GM18505 (cell line): ENCODE measurements at regions not wholly inside any gene's neighbourhood (a gene's known extent, or its start where the extent isn't known, plus 50 kb on each side); places are given as distances from the start of the nearest gene placed in this dataset.

Source experiments
- ATAC-seq: cut with Tn5 transposase; IDR thresholded peaks from one replicate; pipeline ENCODE4 v1.9.1; 2021; ENCODE audit not compliant: unreplicated experiment
- POLR2A ChIP-seq: IDR thresholded peaks from 4 replicates; pipeline ENCODE4 v1.6.1; 2011; ENCODE audit warnings: borderline replicate concordance; ENCODE audit not compliant: insufficient read depth, insufficient read length; ENCODE audit errors: extremely low read depth

DNA sequence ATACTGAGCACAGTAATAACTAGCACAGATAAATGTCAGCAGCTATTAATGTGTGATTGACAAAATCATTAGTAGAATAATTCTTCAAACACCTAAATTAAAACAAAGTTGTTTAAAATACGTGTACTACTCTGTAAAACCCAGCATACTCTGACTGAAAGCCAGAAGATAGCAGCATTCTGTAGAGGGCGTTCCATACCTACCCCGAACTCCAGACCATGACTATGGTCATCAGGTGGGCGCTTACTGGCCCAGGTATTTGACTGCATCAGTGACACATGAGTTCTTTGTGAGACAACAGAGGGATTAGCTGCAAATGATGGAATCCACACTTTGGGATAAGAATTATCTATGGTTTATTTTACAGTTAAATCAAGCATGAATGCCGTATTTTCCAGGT lies 139.7 kb upstream of the POGK start:
- TF ChIP-seq POLR2A = no peak
- ATAC-seq = no peak

DNA sequence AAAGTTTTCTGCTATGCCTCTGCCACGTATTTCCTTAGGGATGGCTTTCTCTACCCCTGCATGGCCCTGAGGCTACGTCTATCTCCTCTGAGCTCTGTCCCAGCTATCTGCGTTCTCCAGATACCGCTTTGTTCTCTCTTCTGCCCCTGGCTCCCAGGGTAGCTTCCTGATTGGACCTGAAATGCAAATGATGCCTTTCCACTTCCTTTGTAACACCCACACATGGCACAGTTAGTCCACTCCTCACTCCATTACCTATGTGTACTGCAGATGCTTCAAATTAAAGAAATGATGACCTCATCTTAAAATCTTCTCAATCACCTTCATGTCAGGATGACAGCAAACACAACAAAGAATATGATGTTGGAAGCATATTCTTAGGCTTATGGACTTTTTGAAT lies 138.6 kb upstream of the POGK start:
- TF ChIP-seq POLR2A = no peak
- no peak for ATAC-seq

DNA sequence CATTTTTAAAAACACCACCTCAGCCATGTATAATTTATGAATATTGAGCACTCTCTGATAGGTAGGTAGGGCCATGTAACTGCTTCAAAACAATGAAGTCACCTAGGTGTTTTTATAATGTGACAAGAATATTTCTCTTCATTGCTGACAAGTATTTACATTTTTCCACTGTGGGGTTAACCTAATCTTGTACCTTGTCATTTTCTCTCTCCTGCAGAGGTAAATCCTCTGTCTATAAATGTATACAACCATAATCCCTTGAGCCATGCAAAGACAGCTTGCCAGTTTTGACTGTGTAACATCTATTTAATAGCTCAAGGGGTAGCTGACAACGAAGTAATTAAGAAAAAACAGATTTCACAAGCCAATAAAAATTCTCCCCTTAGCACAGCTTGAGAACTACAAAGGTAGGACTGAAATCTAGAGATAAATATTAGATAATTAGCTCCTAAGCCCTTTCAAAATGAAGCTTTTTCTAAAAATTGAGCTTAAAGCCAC lies 137.6 kb upstream of the POGK start:
- ATAC-seq = no peak
- TF ChIP-seq POLR2A = no peak

DNA sequence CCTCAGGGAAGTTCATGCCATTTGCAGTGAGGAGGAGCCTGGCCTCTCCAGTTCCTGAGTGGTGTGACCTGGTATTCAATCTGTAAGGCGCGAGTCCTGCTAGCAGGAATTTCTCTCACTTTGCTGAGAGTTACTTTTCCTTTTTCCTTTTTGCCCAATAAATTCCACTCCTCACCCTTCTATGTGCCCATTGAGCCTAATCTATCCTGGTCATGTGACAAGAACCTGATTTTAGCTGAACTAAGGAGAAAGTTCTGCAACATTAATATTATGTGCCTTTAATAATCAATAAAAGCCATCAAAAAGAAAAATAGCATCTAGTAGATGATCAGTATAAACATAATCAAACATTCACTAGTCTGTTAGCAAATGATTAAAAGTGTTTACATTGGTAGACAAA lies 136.1 kb upstream of the POGK start:
- no peak for ATAC-seq
- no peak for TF ChIP-seq POLR2A

DNA sequence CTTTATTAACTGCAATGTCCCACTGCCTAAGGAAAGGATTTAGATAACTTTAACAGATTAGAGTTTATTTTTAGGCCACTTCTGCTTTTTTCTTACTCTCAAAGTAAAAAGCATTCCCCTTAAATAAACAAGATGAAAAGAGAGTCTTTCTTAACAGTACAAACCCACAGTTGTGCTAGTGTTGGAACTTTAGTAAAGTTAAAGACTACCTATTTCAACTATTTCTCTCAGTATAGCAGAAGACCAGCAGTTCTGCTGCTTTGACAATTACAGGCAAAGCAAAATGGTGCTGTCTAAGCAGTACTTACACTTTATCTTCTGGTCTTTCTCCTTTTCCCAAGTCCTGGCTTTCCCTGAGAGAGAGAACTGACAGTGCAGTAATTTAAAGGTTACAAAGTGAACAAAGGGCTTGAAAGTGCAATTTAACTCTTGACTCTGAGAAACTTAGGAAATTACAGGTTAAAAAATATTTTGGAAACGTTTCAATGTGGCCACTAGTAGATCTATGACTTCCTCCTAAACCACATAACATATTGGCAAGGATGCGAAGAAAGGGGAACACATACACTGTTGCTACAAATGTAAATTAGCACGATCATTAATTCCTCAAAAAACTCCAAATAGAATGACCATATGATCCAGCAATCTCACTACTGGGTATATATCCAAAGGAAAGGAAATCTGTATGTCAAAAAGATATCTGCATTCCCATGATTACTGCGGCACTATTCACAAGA lies 135.4 kb upstream of the POGK start:
- ATAC-seq = no peak
- no peak for TF ChIP-seq POLR2A

DNA sequence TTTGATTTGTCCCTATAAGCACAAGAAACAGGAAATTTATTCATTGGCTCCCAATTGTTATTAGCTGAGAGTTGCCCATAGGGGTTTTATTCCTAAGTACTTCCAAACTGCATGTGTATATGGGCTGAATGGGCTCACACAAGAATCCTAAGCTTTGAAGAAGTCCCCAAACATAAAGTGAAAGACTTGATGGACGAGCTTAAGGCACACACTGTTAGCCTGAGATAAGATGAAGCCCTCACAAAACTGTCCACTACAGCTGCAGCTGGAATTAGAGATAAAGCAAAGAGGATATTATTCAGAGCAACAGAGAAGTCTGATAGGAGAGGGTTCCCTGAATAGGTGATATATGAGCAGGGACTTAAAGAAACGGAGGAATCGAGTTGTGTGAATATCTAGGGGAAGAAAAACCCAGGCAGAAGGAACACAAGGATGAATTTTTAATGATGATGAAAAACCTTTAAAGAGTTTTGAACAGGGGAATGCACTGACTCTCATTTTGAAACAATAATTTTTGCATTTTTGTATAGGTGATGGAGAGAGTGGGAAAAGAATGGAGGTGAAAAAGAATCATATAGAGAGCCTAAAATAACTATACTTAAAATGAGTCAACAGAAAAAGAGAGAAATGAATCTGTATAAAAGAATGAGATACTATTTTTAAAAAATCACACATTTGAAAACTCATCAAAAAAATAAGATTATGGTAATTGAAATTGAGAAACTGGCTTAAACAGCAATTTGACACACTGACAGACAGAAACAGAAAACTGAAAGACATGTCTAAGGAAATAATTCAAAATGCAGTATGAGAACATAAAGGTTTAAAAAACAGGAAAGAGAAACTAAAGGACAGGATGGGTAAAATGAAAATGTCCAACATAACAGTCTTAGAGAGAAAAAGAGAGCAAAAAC lies 133.6 kb upstream of the POGK start:
- TF ChIP-seq POLR2A = no peak
- ATAC-seq = no peak

DNA sequence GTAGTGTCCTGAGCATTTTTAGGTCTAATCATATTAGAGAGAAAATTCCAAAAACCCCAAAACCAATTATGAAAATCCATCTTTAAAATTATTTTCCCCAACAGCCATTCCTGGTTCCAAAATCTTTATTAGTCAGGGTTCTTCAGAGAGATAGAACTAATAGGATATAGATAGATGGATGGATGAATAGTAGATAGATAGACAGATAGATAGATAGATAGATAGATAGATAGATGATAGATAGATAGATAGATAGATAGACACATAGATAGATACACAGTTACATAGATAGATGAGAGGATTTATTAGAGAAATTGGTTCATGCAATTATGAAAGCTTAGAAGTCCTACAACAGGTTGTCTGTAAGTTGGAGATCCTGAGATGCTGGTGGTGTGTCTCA lies 122.7 kb upstream of the POGK start:
- no peak for TF ChIP-seq POLR2A
- no peak for ATAC-seq

DNA sequence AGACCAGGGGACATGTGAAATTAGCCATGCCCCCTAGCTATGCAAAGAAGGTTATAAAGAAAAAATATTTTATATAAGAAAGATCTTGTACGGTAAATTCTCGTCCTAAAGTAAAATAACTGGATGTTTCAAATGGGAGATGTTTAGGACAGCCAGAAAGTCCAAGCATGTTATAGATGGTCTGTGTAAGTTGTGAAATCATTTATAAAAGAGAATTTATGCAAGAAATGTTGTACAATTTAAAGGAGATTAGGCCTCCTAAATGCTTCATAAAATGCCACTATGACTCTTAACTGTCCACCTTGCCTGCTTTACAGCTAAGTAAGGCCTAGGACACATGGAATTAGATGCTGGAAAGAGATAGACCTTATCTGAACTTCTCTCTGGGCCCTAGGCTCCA lies 118.1 kb upstream of the POGK start:
- no peak for TF ChIP-seq POLR2A
- ATAC-seq = no peak

DNA sequence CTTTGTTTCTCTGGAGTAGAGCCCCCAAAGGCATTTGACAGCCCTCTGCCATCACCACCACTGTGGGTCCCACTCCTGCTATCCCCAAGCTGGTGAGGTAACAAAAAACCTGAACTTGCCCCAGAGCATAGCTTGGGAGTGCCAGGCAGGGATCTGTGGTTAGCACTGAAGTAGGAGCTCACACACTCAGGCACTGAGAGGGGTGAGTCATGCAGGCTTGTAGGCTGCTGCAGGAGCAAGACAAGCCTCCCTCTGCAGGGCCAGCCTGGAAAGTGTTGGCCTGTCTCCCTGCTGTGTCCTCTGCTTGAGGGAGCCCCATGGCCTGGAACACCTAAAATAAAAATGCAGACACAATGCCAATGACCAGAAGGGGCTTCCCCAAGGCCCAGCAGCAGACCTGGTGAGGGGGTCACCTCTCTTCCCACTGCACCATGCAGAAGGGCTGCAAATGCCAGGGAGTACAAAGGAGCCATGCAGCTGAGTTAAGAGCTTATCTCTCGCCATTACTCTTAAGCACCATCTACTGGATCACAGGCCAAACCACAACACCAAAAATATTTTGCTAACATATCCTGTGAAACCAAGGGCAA lies 108.9 kb upstream of the POGK start:
- ATAC-seq = no peak
- no peak for TF ChIP-seq POLR2A

DNA sequence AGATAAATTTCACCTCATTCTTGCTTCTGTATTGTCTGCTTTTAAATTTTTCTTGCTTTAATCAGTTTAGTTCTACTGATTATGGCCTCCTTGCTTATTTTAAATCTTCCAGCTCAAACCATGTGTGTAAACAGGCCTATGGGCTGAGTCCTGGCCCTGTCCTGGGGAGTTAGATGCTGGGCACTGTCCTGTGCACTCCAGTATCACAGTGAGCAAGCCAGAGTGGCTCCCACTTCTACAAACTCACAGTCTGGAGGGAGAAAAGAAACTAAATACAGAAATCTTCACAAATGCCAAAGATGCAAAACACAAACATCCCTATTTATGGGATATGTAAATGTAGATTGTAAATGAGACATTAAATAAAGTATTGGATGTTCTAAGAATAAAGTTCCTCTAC lies 101.1 kb upstream of the POGK start:
- ATAC-seq = no peak
- TF ChIP-seq POLR2A = no peak

DNA sequence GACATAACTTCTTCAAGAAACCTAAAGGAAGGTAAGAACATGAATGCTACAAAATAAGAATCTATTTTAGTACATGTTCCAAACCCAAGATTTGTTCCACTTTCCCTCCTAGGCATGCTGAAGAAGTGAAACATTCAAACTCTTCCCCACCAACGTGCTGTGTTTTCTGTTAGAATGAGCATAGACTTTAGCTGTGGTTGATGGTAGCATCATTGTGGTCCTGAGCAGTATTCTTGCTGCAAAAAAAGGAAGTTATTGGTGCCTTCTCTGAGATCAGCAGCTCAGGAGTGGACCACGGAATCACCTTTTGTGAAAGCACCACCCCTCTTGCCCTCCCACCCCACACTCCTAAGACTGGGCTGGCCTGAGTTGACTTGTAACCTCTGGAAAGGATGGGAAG lies 100.4 kb upstream of the POGK start:
- TF ChIP-seq POLR2A = no peak
- ATAC-seq = no peak

DNA sequence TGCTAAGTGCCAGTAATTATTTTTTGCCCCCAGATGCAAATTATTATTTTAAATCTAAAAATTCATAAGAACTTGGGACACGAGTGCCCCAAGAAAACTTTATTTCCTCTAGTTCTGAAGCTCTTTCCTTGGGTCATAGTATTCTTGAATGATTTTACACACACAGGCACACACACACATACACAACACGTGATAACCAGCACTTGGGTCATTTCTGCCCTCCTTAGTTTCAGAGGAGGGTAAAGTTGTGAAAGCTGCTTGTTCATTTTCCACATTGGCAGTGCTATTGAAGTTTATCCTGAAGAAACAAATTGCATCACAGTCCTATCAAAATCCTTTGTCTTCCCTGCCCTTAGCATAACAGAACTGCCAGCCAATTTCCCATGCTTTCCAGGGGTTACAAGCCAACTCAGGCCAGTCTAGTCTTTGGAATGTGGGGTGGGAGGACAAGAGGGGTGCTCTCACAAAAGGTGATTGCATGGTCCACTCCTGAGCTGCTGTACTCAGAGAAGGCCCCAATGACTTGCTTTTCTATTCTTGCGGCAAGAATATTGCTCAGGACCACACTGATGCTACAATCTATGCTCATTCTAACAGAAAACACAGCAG lies 98.5 kb upstream of the POGK start:
- no peak for TF ChIP-seq POLR2A
- ATAC-seq = no peak

DNA sequence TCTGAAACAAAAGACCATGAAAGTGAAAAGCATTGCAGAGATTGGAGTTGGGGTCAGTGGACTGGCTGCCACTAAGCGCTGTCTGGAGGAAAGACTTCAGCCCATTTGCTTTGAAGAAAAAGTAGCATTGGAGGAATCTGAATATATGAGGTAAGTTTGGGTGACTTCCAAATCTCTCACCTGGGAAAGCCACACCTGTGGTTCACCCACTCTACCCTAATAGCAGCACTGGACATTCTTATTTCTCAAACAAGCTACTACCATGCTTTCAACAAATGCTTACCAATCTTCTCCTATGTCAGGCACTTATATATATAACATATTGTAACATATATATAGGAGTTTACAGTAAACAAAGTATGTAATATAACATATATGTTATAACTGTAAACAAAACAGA lies 76.0 kb upstream of the POGK start:
- TF ChIP-seq POLR2A = no peak
- no peak for ATAC-seq
